H9 (cell line): ENCODE measurements at regions not wholly inside any gene's neighbourhood (a gene's known extent, or its start where the extent isn't known, plus 50 kb on each side); places are given as distances from the start of the nearest gene placed in this dataset.

Experiments used
- DNase-seq: peaks from one replicate; pipeline ENCODE4 v3.0.0-alpha.2; 2017
- H2AFZ ChIP-seq: one replicate; pipeline ENCODE4 v1.6.1; 2013; ENCODE audit warnings: mild to moderate bottlenecking, low read length, control low read depth, moderate library complexity
- H2AK5ac ChIP-seq: 2 replicates; pipeline ENCODE4 v1.6.1; 2013; ENCODE audit warnings: low read length, control low read depth, mixed read lengths; ENCODE audit not compliant: insufficient read length
- H2BK120ac ChIP-seq: one replicate; pipeline ENCODE4 v1.6.1; 2013; ENCODE audit warnings: low read depth, mild to moderate bottlenecking, low read length, control low read depth, inconsistent platforms; ENCODE audit not compliant: poor library complexity, severe bottlenecking
- H2BK12ac ChIP-seq: 2 replicates; pipeline ENCODE4 v1.6.1; 2013; ENCODE audit warnings: low read length, control low read depth, mixed read lengths, low read depth; ENCODE audit not compliant: insufficient read length
- H2BK15ac ChIP-seq: 2 replicates; pipeline ENCODE4 v1.6.1; 2013; ENCODE audit warnings: low read depth, low read length, control low read depth
- H2BK20ac ChIP-seq: one replicate; pipeline ENCODE4 v1.6.1; 2013; ENCODE audit warnings: low read depth, mild to moderate bottlenecking, low read length, control low read depth, inconsistent platforms; ENCODE audit not compliant: poor library complexity, severe bottlenecking
- H2BK5ac ChIP-seq: 2 replicates; pipeline ENCODE4 v1.6.1; 2013; ENCODE audit warnings: low read length, control low read depth, mixed read lengths; ENCODE audit not compliant: insufficient read length
- H3K14ac ChIP-seq: 2 replicates; pipeline ENCODE4 v1.6.1; 2013; ENCODE audit warnings: low read length, control low read depth; ENCODE audit not compliant: insufficient read depth
- H3K18ac ChIP-seq: 2 replicates; pipeline ENCODE4 v1.6.1; 2013; ENCODE audit warnings: low read depth, mild to moderate bottlenecking, mixed read lengths, low read length, control low read depth; ENCODE audit not compliant: insufficient read length
- H3K23ac ChIP-seq: 2 replicates; pipeline ENCODE4 v1.6.1; 2013; ENCODE audit warnings: low read length, control low read depth, mixed read lengths, low read depth; ENCODE audit not compliant: insufficient read length
- H3K23me2 ChIP-seq: 2 replicates; pipeline ENCODE4 v1.6.1; 2013; ENCODE audit warnings: low read depth, mild to moderate bottlenecking, mixed read lengths, low read length, control low read depth; ENCODE audit not compliant: insufficient read length, poor library complexity, severe bottlenecking
- H3K27ac ChIP-seq: 2 replicates; pipeline ENCODE4 v1.5.1; 2013; ENCODE audit warnings: low read length, control low read depth, mixed read lengths, low read depth; ENCODE audit not compliant: insufficient read length
- H3K27me3 ChIP-seq: 2 replicates; pipeline ENCODE4 v1.6.1; 2013; ENCODE audit warnings: low read length, control low read depth, inconsistent platforms; ENCODE audit not compliant: insufficient read depth
- H3K4ac ChIP-seq: 2 replicates; pipeline ENCODE4 v1.6.1; 2013; ENCODE audit warnings: low read depth, mild to moderate bottlenecking, control low read depth, inconsistent platforms, low read length, moderate library complexity
- H3K4me1 ChIP-seq: 2 replicates; pipeline ENCODE4 v1.6.1; 2013; ENCODE audit warnings: low read length, control low read depth, inconsistent platforms; ENCODE audit not compliant: insufficient read depth
- H3K4me2 ChIP-seq: 2 replicates; pipeline ENCODE4 v1.6.1; 2013; ENCODE audit warnings: low read length, control low read depth, mixed read lengths; ENCODE audit not compliant: insufficient read length, insufficient read depth
- H3K56ac ChIP-seq: 2 replicates; pipeline ENCODE4 v1.6.1; 2013; ENCODE audit warnings: low read depth, mild to moderate bottlenecking, mixed read lengths, low read length, control low read depth; ENCODE audit not compliant: insufficient read length
- H3K79me1 ChIP-seq: 2 replicates; pipeline ENCODE4 v1.6.1; 2013; ENCODE audit warnings: low read depth, mild to moderate bottlenecking, moderate library complexity, low read length, control low read depth, inconsistent platforms; ENCODE audit not compliant: insufficient read depth, poor library complexity, severe bottlenecking
- H3K79me2 ChIP-seq: 2 replicates; pipeline ENCODE4 v1.6.1; 2013; ENCODE audit warnings: low read length, control low read depth, inconsistent platforms; ENCODE audit not compliant: insufficient read depth
- H3K9ac ChIP-seq: 2 replicates; pipeline ENCODE4 v1.6.1; 2013; ENCODE audit warnings: low read length, control low read depth, mixed read lengths; ENCODE audit not compliant: insufficient read length; ENCODE audit errors: extremely low read depth
- H3K9me3 ChIP-seq: one replicate; pipeline ENCODE4 v1.6.1; 2013; ENCODE audit warnings: low read depth, low read length, inconsistent platforms; ENCODE audit not compliant: control insufficient read depth
- H3T11ph ChIP-seq: one replicate; pipeline ENCODE4 v1.6.1; 2013; ENCODE audit warnings: mild to moderate bottlenecking, low read length, control low read depth, inconsistent platforms
- H4K20me1 ChIP-seq: one replicate; pipeline ENCODE4 v1.6.1; 2013; ENCODE audit not compliant: control insufficient read depth, insufficient read length, insufficient read depth
- H4K5ac ChIP-seq: 2 replicates; pipeline ENCODE4 v1.6.1; 2013; ENCODE audit warnings: low read depth, mild to moderate bottlenecking, mixed read lengths, low read length, control low read depth; ENCODE audit not compliant: insufficient read length
- H4K8ac ChIP-seq: replicated peaks from 2 replicates; pipeline ENCODE4 v1.6.1; 2013; ENCODE audit warnings: low read length, control low read depth, mixed read lengths, low read depth; ENCODE audit not compliant: insufficient read length
- H4K91ac ChIP-seq: 2 replicates; pipeline ENCODE4 v1.6.1; 2013; ENCODE audit warnings: low read depth, mild to moderate bottlenecking, moderate library complexity, mixed read lengths, low read length, control low read depth; ENCODE audit not compliant: insufficient read length
- H3K27ac Mint-ChIP-seq, 3 experiments: 2 replicates in 2 of 3; 3 replicates in 1 of 3; pipeline ENCODE4 v1.8.0; 2020 to 2021; ENCODE audit warnings: mixed read lengths in 3 of 3, mild to moderate bottlenecking in 1 of 3, moderate library complexity in 1 of 3
- H3K27me3 Mint-ChIP-seq: 2 replicates; pipeline ENCODE4 v1.8.0; 2021; ENCODE audit warnings: low read depth, mild to moderate bottlenecking, moderate library complexity, mixed read lengths
- H3K36me3 Mint-ChIP-seq, 3 experiments: 2 replicates in 2 of 3; 3 replicates in 1 of 3; pipeline ENCODE4 v1.8.0; 2020 to 2021; ENCODE audit warnings: low read depth in 3 of 3, mixed read lengths in 3 of 3; ENCODE audit not compliant: insufficient read depth in 1 of 3
- H3K4me1 Mint-ChIP-seq, 2 experiments: 2 replicates each; pipeline ENCODE4 v1.8.0; 2020; ENCODE audit warnings: mixed read lengths in 2 of 2
- H3K4me3 Mint-ChIP-seq, 2 experiments: 2 replicates in 1 of 2; 3 replicates in 1 of 2; pipeline ENCODE4 v1.8.0; 2020 to 2021; ENCODE audit warnings: mild to moderate bottlenecking in 2 of 2, mixed read lengths in 2 of 2, moderate library complexity in 1 of 2
- H3K9me3 Mint-ChIP-seq, 2 experiments: 2 replicates in 1 of 2; 3 replicates in 1 of 2; pipeline ENCODE4 v1.8.0; 2020; ENCODE audit warnings: mild to moderate bottlenecking in 2 of 2, mixed read lengths in 2 of 2, moderate library complexity in 1 of 2
- WGBS: extraction: QIAGEN DNeasy Blood & Tissue Kit; methylation state at CpG from one replicate; pipeline ENCODE4 v1.1.7; 2013; ENCODE audit warnings: missing lambda C conversion rate, low lambda C conversion rate, mixed read lengths; ENCODE audit not compliant: insufficient read length; ENCODE audit errors: extremely low coverage; 5-methylcytosine and 5-hydroxymethylcytosine counted together
- TF ChIP-seq, protein P1 (sequence below): fragments of 200-600 bp; sonication (generic); conservative IDR thresholded peaks from 3 replicates; pipeline ENCODE4 v1.8.0; 2021; ENCODE audit warnings: antibody characterized with exemption, mild to moderate bottlenecking

DNA sequence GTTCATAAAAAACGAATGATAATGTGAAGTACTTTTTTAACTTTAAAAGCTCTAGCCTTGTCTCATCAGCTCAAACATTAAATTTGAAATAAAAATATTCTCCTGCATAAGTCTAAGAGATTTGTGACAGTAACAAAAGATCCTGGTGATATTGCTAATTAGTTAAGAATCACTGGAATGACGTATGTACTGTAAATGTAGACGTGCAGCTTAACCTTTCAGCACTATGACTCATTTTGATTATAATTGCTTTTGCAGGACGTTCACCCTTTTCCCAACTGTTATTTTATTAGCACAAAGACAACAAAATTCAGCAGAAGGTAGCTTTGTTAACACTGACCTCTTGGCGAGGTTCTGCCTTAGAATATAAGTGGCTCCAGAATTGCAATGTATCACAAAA lies 68.6 kb downstream of the TENT5A start:
- no peak for DNase-seq
- no peaks in the 10 kb centered on the region for H3K27me3 Mint-ChIP-seq
- H4K91ac ChIP-seq = no peak overlapping the region
- H4K5ac ChIP-seq = no peak overlapping the region
- WGBS = no CpG with 5 or more reads among the region's 5 CpGs
- H3K36me3 Mint-ChIP-seq = no peaks in the 10 kb centered on the region
- H2AK5ac ChIP-seq = no peak overlapping the region
- no peaks in the 10 kb centered on the region for H3K4me1 ChIP-seq
- H3K27ac ChIP-seq = no peak overlapping the region
- no peak overlapping the region for H2BK12ac ChIP-seq
- H3K14ac ChIP-seq = no peak overlapping the region
- no peaks in the 10 kb centered on the region for H3K4me1 Mint-ChIP-seq
- no peak overlapping the region for H3K4me3 Mint-ChIP-seq
- no peak overlapping the region for H2BK20ac ChIP-seq
- no peak overlapping the region for H3K27ac Mint-ChIP-seq
- TF ChIP-seq, protein P1, sequence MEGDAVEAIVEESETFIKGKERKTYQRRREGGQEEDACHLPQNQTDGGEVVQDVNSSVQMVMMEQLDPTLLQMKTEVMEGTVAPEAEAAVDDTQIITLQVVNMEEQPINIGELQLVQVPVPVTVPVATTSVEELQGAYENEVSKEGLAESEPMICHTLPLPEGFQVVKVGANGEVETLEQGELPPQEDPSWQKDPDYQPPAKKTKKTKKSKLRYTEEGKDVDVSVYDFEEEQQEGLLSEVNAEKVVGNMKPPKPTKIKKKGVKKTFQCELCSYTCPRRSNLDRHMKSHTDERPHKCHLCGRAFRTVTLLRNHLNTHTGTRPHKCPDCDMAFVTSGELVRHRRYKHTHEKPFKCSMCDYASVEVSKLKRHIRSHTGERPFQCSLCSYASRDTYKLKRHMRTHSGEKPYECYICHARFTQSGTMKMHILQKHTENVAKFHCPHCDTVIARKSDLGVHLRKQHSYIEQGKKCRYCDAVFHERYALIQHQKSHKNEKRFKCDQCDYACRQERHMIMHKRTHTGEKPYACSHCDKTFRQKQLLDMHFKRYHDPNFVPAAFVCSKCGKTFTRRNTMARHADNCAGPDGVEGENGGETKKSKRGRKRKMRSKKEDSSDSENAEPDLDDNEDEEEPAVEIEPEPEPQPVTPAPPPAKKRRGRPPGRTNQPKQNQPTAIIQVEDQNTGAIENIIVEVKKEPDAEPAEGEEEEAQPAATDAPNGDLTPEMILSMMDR = no peak
- no peaks in the 10 kb centered on the region for H3K9me3 Mint-ChIP-seq
- no peaks in the 10 kb centered on the region for H3K79me1 ChIP-seq
- no peak overlapping the region for H4K8ac ChIP-seq
- H3K79me2 ChIP-seq = no peaks in the 10 kb centered on the region
- no peak overlapping the region for H2BK120ac ChIP-seq
- H3K4ac ChIP-seq = no peak overlapping the region
- no peak overlapping the region for H3K56ac ChIP-seq
- H4K20me1 ChIP-seq = no peaks in the 10 kb centered on the region
- H2BK15ac ChIP-seq = no peak overlapping the region
- no peaks in the 10 kb centered on the region for H3K9me3 ChIP-seq
- H2AFZ ChIP-seq = no peak overlapping the region
- H3K23me2 ChIP-seq = no peaks in the 10 kb centered on the region
- H3K23ac ChIP-seq = no peak overlapping the region
- no peak overlapping the region for H2BK5ac ChIP-seq
- H3T11ph ChIP-seq = no peak overlapping the region
- H3K27me3 ChIP-seq = no peaks in the 10 kb centered on the region
- H3K18ac ChIP-seq = no peak overlapping the region
- no peak overlapping the region for H3K4me2 ChIP-seq
- no peak overlapping the region for H3K9ac ChIP-seq
